H1 (cell line): ENCODE measurements at regions not wholly inside any gene's neighbourhood (a gene's known extent, or its start where the extent isn't known, plus 50 kb on each side); places are given as distances from the start of the nearest gene placed in this dataset.

Experiments
- CTCF ChIA-PET: fragments of 300-600 bp; sonication (Branson Sonifier 250); formaldehyde crosslinking; loops from one replicate; lab custom pipeline; 2021; ENCODE audit not compliant: partially characterized antibody; lab: Charles Lee
- POLR2A ChIA-PET: fragments of 300-600 bp; sonication (Branson Sonifier 250); formaldehyde crosslinking; loops from one replicate; lab custom pipeline; 2021; ENCODE audit warnings: inconsistent platforms; ENCODE audit not compliant: partially characterized antibody; lab: Charles Lee
- DNase-seq, 2 experiments: peaks; one replicate each; pipeline versions ENCODE4 v3.0.0 to v3.0.0-alpha.2; 2010 to 2022; ENCODE audit warnings: low spot score in 2 of 2, low read depth in 1 of 2, mixed read lengths in 1 of 2
- FAIRE-seq: peaks from 2 replicates; lab custom pipeline; 2011; peaks lifted over from hg19 to GRCh38; lab: Jason Lieb, UNC
- H2AFZ ChIP-seq: 2 replicates; pipeline ENCODE4 v1.8.1; 2012; ENCODE audit warnings: low read length, inconsistent platforms
- H2AK5ac ChIP-seq: 2 replicates; pipeline ENCODE4 v1.6.1; 2013; ENCODE audit warnings: low read depth, low read length
- H2BK120ac ChIP-seq: replicated peaks from 2 replicates; pipeline ENCODE3; 2013; ENCODE audit warnings: low read depth, low read length, inconsistent platforms
- H2BK12ac ChIP-seq: 2 replicates; pipeline ENCODE4 v1.6.1; 2013; ENCODE audit warnings: low read depth, low read length
- H2BK15ac ChIP-seq: 2 replicates; pipeline ENCODE4 v1.6.1; 2013; ENCODE audit warnings: low read length
- H2BK20ac ChIP-seq: 2 replicates; pipeline ENCODE4 v1.6.1; 2013; ENCODE audit warnings: low read length
- H2BK5ac ChIP-seq: 2 replicates; pipeline ENCODE4 v1.6.1; 2013; ENCODE audit warnings: low read depth, low read length
- H3K14ac ChIP-seq: 2 replicates; pipeline ENCODE4 v1.6.1; 2013; ENCODE audit warnings: inconsistent platforms; ENCODE audit not compliant: insufficient read length
- H3K18ac ChIP-seq: 2 replicates; pipeline ENCODE4 v1.6.1; 2013; ENCODE audit warnings: low read length; ENCODE audit errors: extremely low read depth
- H3K23ac ChIP-seq: 2 replicates; pipeline ENCODE4 v1.6.1; 2013; ENCODE audit warnings: inconsistent platforms; ENCODE audit not compliant: insufficient read length
- H3K23me2 ChIP-seq: 2 replicates; pipeline ENCODE4 v1.6.1; 2013; ENCODE audit warnings: low read depth, low read length
- H3K27ac ChIP-seq: 2 replicates; pipeline ENCODE4 v1.6.1; 2011; ENCODE audit warnings: low read depth, low read length, inconsistent platforms
- H3K27me3 ChIP-seq, 4 experiments: replicated peaks in 1 of 4; 1 replicate in 1 of 4; 2 replicates in 3 of 4; pipeline versions ENCODE4 v1.6.1 to v1.8.1; 2011 to 2013; ENCODE audit warnings: low read length in 3 of 4, mild to moderate bottlenecking in 3 of 4, inconsistent platforms in 2 of 4, mixed read lengths in 2 of 4, moderate library complexity in 1 of 4; ENCODE audit not compliant: control insufficient read depth in 3 of 4, insufficient read depth in 3 of 4; ENCODE audit errors: extremely low read depth in 1 of 4
- H3K36me3 ChIP-seq, 4 experiments: 2 replicates each; pipeline versions ENCODE4 v1.6.1 to v1.8.1; 2011 to 2013; ENCODE audit warnings: mild to moderate bottlenecking in 4 of 4, low read length in 3 of 4, moderate library complexity in 2 of 4, control low read depth in 1 of 4, inconsistent platforms in 1 of 4; ENCODE audit not compliant: insufficient read depth in 4 of 4, control insufficient read depth in 2 of 4
- H3K4ac ChIP-seq: replicated peaks from 2 replicates; pipeline ENCODE3; 2013; ENCODE audit warnings: low read length, low read depth, mixed read lengths, inconsistent platforms; ENCODE audit not compliant: insufficient read length
- H3K4me1 ChIP-seq, 4 experiments: replicated peaks in 1 of 4; 1 replicate in 1 of 4; 2 replicates in 3 of 4; pipeline versions ENCODE4 v1.6.1 to v1.8.1; 2011 to 2013; ENCODE audit warnings: low read length in 3 of 4, inconsistent platforms in 2 of 4, mixed read lengths in 1 of 4; ENCODE audit not compliant: insufficient read depth in 4 of 4, control insufficient read depth in 3 of 4
- H3K4me2 ChIP-seq, 2 experiments: 2 replicates each; pipeline versions ENCODE4 v1.6.1 to v1.8.1; 2011 to 2013; ENCODE audit warnings: low read depth in 2 of 2, low read length in 2 of 2, control low read depth in 1 of 2, inconsistent platforms in 1 of 2, mild to moderate bottlenecking in 1 of 2; ENCODE audit not compliant: insufficient read depth in 1 of 2
- H3K4me3 ChIP-seq, 4 experiments: fragments of 200-600, 300-600 bp in 1 of 4; sonication (generic), shearing (Covaris generic), sonication (Bioruptor Twin) in 1 of 4; 2 replicates each; pipeline versions ENCODE4 v1.5.1 to v1.8.1; 2011 to 2016; ENCODE audit warnings: low read length in 4 of 4, low read depth in 3 of 4, control low read depth in 2 of 4, inconsistent platforms in 2 of 4, mild to moderate bottlenecking in 2 of 4, mixed read lengths in 1 of 4, moderate library complexity in 1 of 4; ENCODE audit not compliant: insufficient read depth in 2 of 4; ENCODE audit errors: extremely low read depth in 1 of 4
- H3K56ac ChIP-seq: replicated peaks from 2 replicates; pipeline ENCODE3; 2013; ENCODE audit warnings: low read depth, mild to moderate bottlenecking, mixed read lengths, low read length, inconsistent platforms; ENCODE audit not compliant: insufficient read length
- H3K79me1 ChIP-seq: 2 replicates; pipeline ENCODE4 v1.6.1; 2013; ENCODE audit warnings: low read depth, low read length, control low read depth
- H3K79me2 ChIP-seq, 2 experiments: 2 replicates each; pipeline versions ENCODE4 v1.6.1 to v1.8.1; 2012 to 2013; ENCODE audit warnings: low read length in 2 of 2, mild to moderate bottlenecking in 2 of 2, inconsistent platforms in 1 of 2; ENCODE audit not compliant: insufficient read depth in 2 of 2, control insufficient read depth in 1 of 2
- H3K9ac ChIP-seq, 4 experiments: replicated peaks in 1 of 4; 1 replicate in 1 of 4; 2 replicates in 3 of 4; pipeline versions ENCODE4 v1.6.1 to v1.8.1; 2011 to 2013; ENCODE audit warnings: low read depth in 3 of 4, low read length in 3 of 4, control low read depth in 2 of 4, mild to moderate bottlenecking in 2 of 4, moderate library complexity in 2 of 4, inconsistent platforms in 1 of 4; ENCODE audit errors: extremely low read depth in 1 of 4
- H3K9me3 ChIP-seq, 2 experiments: 2 replicates each; pipeline versions ENCODE4 v1.6.1 to v1.8.1; 2012 to 2013; ENCODE audit warnings: mild to moderate bottlenecking in 2 of 2, moderate library complexity in 2 of 2, control low read depth in 1 of 2, inconsistent platforms in 1 of 2, low read depth in 1 of 2, low read length in 1 of 2, mixed read lengths in 1 of 2; ENCODE audit not compliant: insufficient read depth in 2 of 2
- H4K20me1 ChIP-seq, 2 experiments: replicated peaks in 1 of 2; 2 replicates each; pipeline versions ENCODE3 to v1.8.1; 2011 to 2013; ENCODE audit warnings: inconsistent platforms in 2 of 2, low read length in 2 of 2, mild to moderate bottlenecking in 1 of 2; ENCODE audit not compliant: insufficient read depth in 2 of 2, control insufficient read depth in 1 of 2
- H4K5ac ChIP-seq: 2 replicates; pipeline ENCODE4 v1.6.1; 2013; ENCODE audit warnings: low read length, low read depth, mixed read lengths, inconsistent platforms; ENCODE audit not compliant: insufficient read length
- H4K8ac ChIP-seq: 2 replicates; pipeline ENCODE4 v1.8.0; 2013; ENCODE audit warnings: mild to moderate bottlenecking, moderate library complexity, low read length, inconsistent platforms; ENCODE audit not compliant: insufficient read depth; ENCODE audit errors: extremely low read depth
- H4K91ac ChIP-seq: replicated peaks from 2 replicates; pipeline ENCODE3; 2013; ENCODE audit warnings: low read length, mixed read lengths, inconsistent platforms; ENCODE audit not compliant: insufficient read length
- MAFK ChIP-seq: IDR thresholded peaks from 2 replicates; pipeline ENCODE4 v1.6.1; 2012; ENCODE audit warnings: low read depth, mild to moderate bottlenecking, improper control_type of control experiment, low read length
- MAX ChIP-seq: IDR thresholded peaks from 2 replicates; pipeline ENCODE4 v1.6.1; 2012; ENCODE audit warnings: inconsistent platforms

- H2BK20ac ChIP-seq = no peak overlapping the region
- no peaks in the 10 kb centered on the region for H3K4me1 ChIP-seq
- DNase-seq (no peak), FAIRE-seq (no peak)
- ChIA-PET CTCF (no interaction called here), POLR2A (no interaction called here)
- TF ChIP-seq MAX (no peak), MAFK (peak; percentile 59; the same call in 1 of the 2 replicates)
- H3K79me1 ChIP-seq = no peaks in the 10 kb centered on the region
- H3K4me3 ChIP-seq = no peak overlapping the region
- H2BK120ac ChIP-seq = no peak overlapping the region
- H2AK5ac ChIP-seq = no peak overlapping the region
- no peak overlapping the region for H2BK5ac ChIP-seq
- no peak overlapping the region for H3K23ac ChIP-seq
- no peak overlapping the region for H3K18ac ChIP-seq
- no peak overlapping the region for H3K4ac ChIP-seq
- no peak overlapping the region for H3K27ac ChIP-seq
- H4K20me1 ChIP-seq = no peaks in the 10 kb centered on the region
- H2BK12ac ChIP-seq = no peak overlapping the region
- no peaks in the 10 kb centered on the region for H3K23me2 ChIP-seq
- no peaks in the 10 kb centered on the region for H3K27me3 ChIP-seq
- no peaks in the 10 kb centered on the region for H3K79me2 ChIP-seq
- no peak overlapping the region for H3K4me2 ChIP-seq
- H4K91ac ChIP-seq = no peak overlapping the region
- no peak overlapping the region for H2BK15ac ChIP-seq
- no peak overlapping the region for H2AFZ ChIP-seq
- H3K56ac ChIP-seq = no peak overlapping the region
- no peaks in the 10 kb centered on the region for H3K36me3 ChIP-seq
- no peak overlapping the region for H4K5ac ChIP-seq
- H3K9me3 ChIP-seq = no peaks in the 10 kb centered on the region
- no peak overlapping the region for H3K14ac ChIP-seq
- no peak overlapping the region for H4K8ac ChIP-seq
- H3K9ac ChIP-seq = no peak overlapping the region
Measured at GRCh38 chr2:82355622-82356021, 2051.1 kb upstream of the LRRTM1 start.
